ENCODE measurements at regions not wholly inside any gene's neighbourhood (a gene's known extent, or its start where the extent isn't known, plus 50 kb on each side); places are given as distances from the start of the nearest gene placed in this dataset.

- TF ChIP-seq POLR2A (IDR thresholded peaks at IDR 0.05; ENCODE audit: low read length) (no peak), GATA1 (IDR thresholded peaks at IDR 0.05; ENCODE audit: low read depth, low read length) (no peak)
These were observed 133.1 kb downstream of the LY86 start for GRCh38 chr6:6721606-6722005.
